WTC11 (cell line): ENCODE measurements at regions not wholly inside any gene's neighbourhood (a gene's known extent, or its start where the extent isn't known, plus 50 kb on each side); places are given as distances from the start of the nearest gene placed in this dataset.

Experiments
- ATAC-seq: fragments of 200-7000 bp; cut with Tn5 transposase; 2 replicates; pipeline ENCODE4 v1.10.0; 2021; ENCODE audit warnings: mild to moderate bottlenecking, moderate library complexity
- CTCF ChIA-PET: fragments of 300-600 bp; sonication (Branson Sonifier 250); formaldehyde crosslinking; loops from one replicate; lab custom pipeline; 2021; ENCODE audit warnings: antibody characterized with exemption; lab: Charles Lee
- POLR2A ChIA-PET: fragments of 350-600 bp; sonication (Branson Sonifier 250); formaldehyde crosslinking; loops from one replicate; lab custom pipeline; 2021; ENCODE audit warnings: antibody characterized with exemption; lab: Charles Lee
- DNase-seq: peaks from one replicate; pipeline ENCODE4 v3.0.0; 2021; ENCODE audit warnings: low spot score
- H3K27ac Mint-ChIP-seq: 2 replicates; pipeline ENCODE4 v1.8.0; 2021; ENCODE audit warnings: mixed read lengths
- H3K27me3 Mint-ChIP-seq: 2 replicates; pipeline ENCODE4 v1.8.0; 2021; ENCODE audit warnings: low read depth, mild to moderate bottlenecking, moderate library complexity, mixed read lengths
- H3K36me3 Mint-ChIP-seq: 2 replicates; pipeline ENCODE4 v1.8.0; 2021; ENCODE audit warnings: mixed read lengths
- H3K4me1 Mint-ChIP-seq: 2 replicates; pipeline ENCODE4 v1.8.0; 2022; ENCODE audit warnings: mixed read lengths
- H3K4me3 Mint-ChIP-seq: 2 replicates; pipeline ENCODE4 v1.8.0; 2021; ENCODE audit warnings: mild to moderate bottlenecking, moderate library complexity, mixed read lengths
- H3K9me3 Mint-ChIP-seq: 2 replicates; pipeline ENCODE4 v1.8.0; 2021; ENCODE audit warnings: mixed read lengths
- E2F5 ChIP-seq: sonication (generic); formaldehyde crosslinking; IDR thresholded peaks from 2 replicates; pipeline ENCODE4 v1.8.1; 2022; ENCODE audit warnings: mild to moderate bottlenecking, moderate library complexity, missing genetic modification reagents
- FOXJ3 ChIP-seq: sonication (generic); formaldehyde crosslinking; IDR thresholded peaks from 2 replicates; pipeline ENCODE4 v1.9.0; 2021; ENCODE audit warnings: missing genetic modification reagents, mild to moderate bottlenecking, borderline replicate concordance
- FOXK1 ChIP-seq: sonication (generic); formaldehyde crosslinking; IDR thresholded peaks from 2 replicates; pipeline ENCODE4 v1.8.0; 2022; ENCODE audit warnings: mild to moderate bottlenecking, moderate library complexity, missing genetic modification reagents
- GTF2I ChIP-seq: fragments of 250-450 bp; sonication (Bioruptor Pico); conservative IDR thresholded peaks from 2 replicates; pipeline ENCODE4 v1.4.0; 2021; ENCODE audit warnings: mild to moderate bottlenecking
- HMGA2 ChIP-seq: fragments of 250-450 bp; sonication (Bioruptor Pico); IDR thresholded peaks from 2 replicates; pipeline ENCODE4 v1.4.0; 2021; ENCODE audit warnings: mild to moderate bottlenecking, moderate library complexity
- KAT7 ChIP-seq: sonication (generic); formaldehyde crosslinking; IDR thresholded peaks from 2 replicates; pipeline ENCODE4 v1.8.1; 2023; ENCODE audit warnings: missing genetic modification reagents, mild to moderate bottlenecking, borderline replicate concordance
- MXD4 ChIP-seq: fragments of 250-450 bp; sonication (Bioruptor Pico); IDR thresholded peaks from 2 replicates; pipeline ENCODE4 v1.8.0; 2021; ENCODE audit warnings: mild to moderate bottlenecking, moderate library complexity, borderline replicate concordance
- MYBL2 ChIP-seq: sonication (generic); formaldehyde crosslinking; IDR thresholded peaks from 2 replicates; pipeline ENCODE4 v1.8.1; 2023; ENCODE audit warnings: mild to moderate bottlenecking, moderate library complexity, missing genetic modification reagents
- NFATC4 ChIP-seq: fragments of 250-450 bp; sonication (Bioruptor Pico); IDR thresholded peaks from 2 replicates; pipeline ENCODE4 v1.9.0; 2021; ENCODE audit warnings: mild to moderate bottlenecking
- NR3C1 ChIP-seq: sonication (generic); formaldehyde crosslinking; conservative IDR thresholded peaks from 2 replicates; pipeline ENCODE4 v1.8.1; 2023; ENCODE audit warnings: low read depth, mild to moderate bottlenecking, missing genetic modification reagents
- SMAD4 ChIP-seq: sonication (generic); formaldehyde crosslinking; IDR thresholded peaks from 2 replicates; pipeline ENCODE4 v1.8.0; 2022; ENCODE audit warnings: mild to moderate bottlenecking, missing genetic modification reagents
- TCF7 ChIP-seq: sonication (generic); formaldehyde crosslinking; IDR thresholded peaks from 2 replicates; pipeline ENCODE4 v1.8.0; 2022; ENCODE audit warnings: mild to moderate bottlenecking, low read depth, missing genetic modification reagents, moderate library complexity
- ZNF219 ChIP-seq: sonication (generic); formaldehyde crosslinking; IDR thresholded peaks from 2 replicates; pipeline ENCODE4 v1.8.0; 2023; ENCODE audit warnings: missing genetic modification reagents, mild to moderate bottlenecking, borderline replicate concordance
- ZNF263 ChIP-seq: sonication (generic); formaldehyde crosslinking; IDR thresholded peaks from 2 replicates; pipeline ENCODE4 v1.8.1; 2022; ENCODE audit warnings: low read depth, mild to moderate bottlenecking, moderate library complexity, missing genetic modification reagents
- TF ChIP-seq, protein P1 (sequence below): sonication (generic); formaldehyde crosslinking; conservative IDR thresholded peaks from 2 replicates; pipeline ENCODE4 v1.8.1; 2022; ENCODE audit warnings: mild to moderate bottlenecking, missing genetic modification reagents
- TF ChIP-seq, protein P2 (sequence below): sonication (generic); formaldehyde crosslinking; IDR thresholded peaks from 2 replicates; pipeline ENCODE4 v1.8.0; 2022; ENCODE audit warnings: missing genetic modification reagents
- TF ChIP-seq, protein P3 (sequence below): sonication (generic); formaldehyde crosslinking; IDR thresholded peaks from 2 replicates; pipeline ENCODE4 v1.8.0; 2022; ENCODE audit warnings: mild to moderate bottlenecking, missing genetic modification reagents
- TF ChIP-seq, protein P4 (sequence below): fragments of 250-450 bp; sonication (Bioruptor Pico); IDR thresholded peaks from 2 replicates; pipeline ENCODE4 v1.9.0; 2021; ENCODE audit warnings: mild to moderate bottlenecking
- TF ChIP-seq, protein P5 (sequence below): sonication (generic); formaldehyde crosslinking; IDR thresholded peaks from 2 replicates; pipeline ENCODE4 v1.8.0; 2022; ENCODE audit warnings: mild to moderate bottlenecking, missing genetic modification reagents
- TF ChIP-seq, protein P6 (sequence below): sonication (generic); formaldehyde crosslinking; IDR thresholded peaks from 2 replicates; pipeline ENCODE4 v1.8.0; 2023; ENCODE audit warnings: missing genetic modification reagents

DNA sequence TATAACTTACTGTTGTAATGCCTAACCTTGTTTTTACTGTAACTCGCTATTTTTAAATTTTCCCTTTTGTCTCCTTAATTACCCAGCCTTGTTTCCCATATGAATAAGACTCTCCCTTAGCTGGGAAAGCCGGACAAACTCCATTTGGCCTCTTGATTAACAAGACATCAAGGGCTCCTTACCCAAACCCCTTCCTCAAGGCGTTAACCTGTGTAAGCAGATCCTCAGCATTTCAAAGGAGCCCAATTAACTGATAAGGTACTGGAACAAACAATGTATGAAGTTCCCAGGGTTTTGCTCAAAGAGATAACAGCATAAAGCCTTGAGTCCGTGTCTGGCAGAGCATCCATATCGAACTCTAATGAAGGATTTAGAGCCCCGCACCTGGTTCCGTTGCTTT is 66.0 kb upstream of the SIMC1 start:
- no peak overlapping the region for H3K27ac Mint-ChIP-seq
- ChIA-PET CTCF (no interaction called here), POLR2A (no interaction called here)
- no peak for DNase-seq
- H3K9me3 Mint-ChIP-seq: no peaks in the 10 kb centered on the region
- TF ChIP-seq FOXK1: no peak
- TF ChIP-seq, protein P1, sequence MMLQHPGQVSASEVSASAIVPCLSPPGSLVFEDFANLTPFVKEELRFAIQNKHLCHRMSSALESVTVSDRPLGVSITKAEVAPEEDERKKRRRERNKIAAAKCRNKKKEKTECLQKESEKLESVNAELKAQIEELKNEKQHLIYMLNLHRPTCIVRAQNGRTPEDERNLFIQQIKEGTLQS (CRISPR knock-in tag): no peak
- TF ChIP-seq, protein P2, sequence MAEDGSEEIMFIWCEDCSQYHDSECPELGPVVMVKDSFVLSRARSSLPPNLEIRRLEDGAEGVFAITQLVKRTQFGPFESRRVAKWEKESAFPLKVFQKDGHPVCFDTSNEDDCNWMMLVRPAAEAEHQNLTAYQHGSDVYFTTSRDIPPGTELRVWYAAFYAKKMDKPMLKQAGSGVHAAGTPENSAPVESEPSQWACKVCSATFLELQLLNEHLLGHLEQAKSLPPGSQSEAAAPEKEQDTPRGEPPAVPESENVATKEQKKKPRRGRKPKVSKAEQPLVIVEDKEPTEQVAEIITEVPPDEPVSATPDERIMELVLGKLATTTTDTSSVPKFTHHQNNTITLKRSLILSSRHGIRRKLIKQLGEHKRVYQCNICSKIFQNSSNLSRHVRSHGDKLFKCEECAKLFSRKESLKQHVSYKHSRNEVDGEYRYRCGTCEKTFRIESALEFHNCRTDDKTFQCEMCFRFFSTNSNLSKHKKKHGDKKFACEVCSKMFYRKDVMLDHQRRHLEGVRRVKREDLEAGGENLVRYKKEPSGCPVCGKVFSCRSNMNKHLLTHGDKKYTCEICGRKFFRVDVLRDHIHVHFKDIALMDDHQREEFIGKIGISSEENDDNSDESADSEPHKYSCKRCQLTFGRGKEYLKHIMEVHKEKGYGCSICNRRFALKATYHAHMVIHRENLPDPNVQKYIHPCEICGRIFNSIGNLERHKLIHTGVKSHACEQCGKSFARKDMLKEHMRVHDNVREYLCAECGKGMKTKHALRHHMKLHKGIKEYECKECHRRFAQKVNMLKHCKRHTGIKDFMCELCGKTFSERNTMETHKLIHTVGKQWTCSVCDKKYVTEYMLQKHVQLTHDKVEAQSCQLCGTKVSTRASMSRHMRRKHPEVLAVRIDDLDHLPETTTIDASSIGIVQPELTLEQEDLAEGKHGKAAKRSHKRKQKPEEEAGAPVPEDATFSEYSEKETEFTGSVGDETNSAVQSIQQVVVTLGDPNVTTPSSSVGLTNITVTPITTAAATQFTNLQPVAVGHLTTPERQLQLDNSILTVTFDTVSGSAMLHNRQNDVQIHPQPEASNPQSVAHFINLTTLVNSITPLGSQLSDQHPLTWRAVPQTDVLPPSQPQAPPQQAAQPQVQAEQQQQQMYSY: no peak
- TF ChIP-seq FOXJ3: no peak
- no peak for TF ChIP-seq MXD4 (CRISPR knock-in tag)
- TF ChIP-seq, protein P3, sequence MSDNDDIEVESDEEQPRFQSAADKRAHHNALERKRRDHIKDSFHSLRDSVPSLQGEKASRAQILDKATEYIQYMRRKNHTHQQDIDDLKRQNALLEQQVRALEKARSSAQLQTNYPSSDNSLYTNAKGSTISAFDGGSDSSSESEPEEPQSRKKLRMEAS (CRISPR knock-in tag): no peak
- TF ChIP-seq NFATC4 (CRISPR knock-in tag): no peak
- TF ChIP-seq TCF7 (CRISPR knock-in tag): no peak
- TF ChIP-seq, protein P4, sequence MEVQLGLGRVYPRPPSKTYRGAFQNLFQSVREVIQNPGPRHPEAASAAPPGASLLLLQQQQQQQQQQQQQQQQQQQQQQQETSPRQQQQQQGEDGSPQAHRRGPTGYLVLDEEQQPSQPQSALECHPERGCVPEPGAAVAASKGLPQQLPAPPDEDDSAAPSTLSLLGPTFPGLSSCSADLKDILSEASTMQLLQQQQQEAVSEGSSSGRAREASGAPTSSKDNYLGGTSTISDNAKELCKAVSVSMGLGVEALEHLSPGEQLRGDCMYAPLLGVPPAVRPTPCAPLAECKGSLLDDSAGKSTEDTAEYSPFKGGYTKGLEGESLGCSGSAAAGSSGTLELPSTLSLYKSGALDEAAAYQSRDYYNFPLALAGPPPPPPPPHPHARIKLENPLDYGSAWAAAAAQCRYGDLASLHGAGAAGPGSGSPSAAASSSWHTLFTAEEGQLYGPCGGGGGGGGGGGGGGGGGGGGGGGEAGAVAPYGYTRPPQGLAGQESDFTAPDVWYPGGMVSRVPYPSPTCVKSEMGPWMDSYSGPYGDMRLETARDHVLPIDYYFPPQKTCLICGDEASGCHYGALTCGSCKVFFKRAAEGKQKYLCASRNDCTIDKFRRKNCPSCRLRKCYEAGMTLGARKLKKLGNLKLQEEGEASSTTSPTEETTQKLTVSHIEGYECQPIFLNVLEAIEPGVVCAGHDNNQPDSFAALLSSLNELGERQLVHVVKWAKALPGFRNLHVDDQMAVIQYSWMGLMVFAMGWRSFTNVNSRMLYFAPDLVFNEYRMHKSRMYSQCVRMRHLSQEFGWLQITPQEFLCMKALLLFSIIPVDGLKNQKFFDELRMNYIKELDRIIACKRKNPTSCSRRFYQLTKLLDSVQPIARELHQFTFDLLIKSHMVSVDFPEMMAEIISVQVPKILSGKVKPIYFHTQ (CRISPR knock-in tag): no peak
- TF ChIP-seq, protein P5, sequence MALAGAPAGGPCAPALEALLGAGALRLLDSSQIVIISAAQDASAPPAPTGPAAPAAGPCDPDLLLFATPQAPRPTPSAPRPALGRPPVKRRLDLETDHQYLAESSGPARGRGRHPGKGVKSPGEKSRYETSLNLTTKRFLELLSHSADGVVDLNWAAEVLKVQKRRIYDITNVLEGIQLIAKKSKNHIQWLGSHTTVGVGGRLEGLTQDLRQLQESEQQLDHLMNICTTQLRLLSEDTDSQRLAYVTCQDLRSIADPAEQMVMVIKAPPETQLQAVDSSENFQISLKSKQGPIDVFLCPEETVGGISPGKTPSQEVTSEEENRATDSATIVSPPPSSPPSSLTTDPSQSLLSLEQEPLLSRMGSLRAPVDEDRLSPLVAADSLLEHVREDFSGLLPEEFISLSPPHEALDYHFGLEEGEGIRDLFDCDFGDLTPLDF (CRISPR knock-in tag): no peak
- ATAC-seq: no peak
- peaks cover 21% of the 10 kb centered on the region for H3K4me1 Mint-ChIP-seq
- H3K36me3 Mint-ChIP-seq: no peaks in the 10 kb centered on the region
- H3K4me3 Mint-ChIP-seq: no peak overlapping the region
- peaks cover 85% of the 10 kb centered on the region for H3K27me3 Mint-ChIP-seq

DNA sequence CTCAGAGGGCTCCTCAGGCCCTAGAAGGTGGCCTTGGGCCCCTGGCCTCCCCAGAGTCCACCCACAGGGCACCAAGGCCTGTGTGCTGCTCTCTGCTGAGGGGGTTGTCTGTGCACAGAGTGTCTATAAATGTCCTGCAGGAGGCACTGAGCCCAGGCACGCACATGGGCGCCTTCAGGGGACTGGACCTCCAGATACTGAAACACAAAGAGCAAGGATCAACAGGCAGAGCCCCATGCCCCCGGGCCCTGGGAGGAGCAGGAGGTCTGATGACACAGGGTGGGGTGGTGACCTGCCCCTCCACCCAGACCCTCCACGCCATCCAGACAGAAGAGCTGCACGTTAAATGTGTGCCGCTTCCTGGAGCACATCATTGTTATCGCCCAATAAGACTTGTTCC is 64.6 kb upstream of the SIMC1 start:
- Mint-ChIP-seq H3K36me3 (peaks cover 2% of the 10 kb centered on the region), H3K4me1 (peaks cover 12% of the 10 kb centered on the region), H3K27me3 (peaks cover 91% of the 10 kb centered on the region), H3K27ac (no peak overlapping the region), H3K9me3 (peaks cover 8% of the 10 kb centered on the region), H3K4me3 (no peak overlapping the region)
- ATAC-seq (no peak), DNase-seq (no peak)
- ChIA-PET POLR2A (no interaction called here), CTCF (no interaction called here)
- no peak for TF ChIP-seq KAT7 (CRISPR knock-in tag)
- TF ChIP-seq NR3C1 (CRISPR knock-in tag): no peak
- TF ChIP-seq ZNF263: no peak
- TF ChIP-seq, protein P2: no peak
- TF ChIP-seq, protein P6, sequence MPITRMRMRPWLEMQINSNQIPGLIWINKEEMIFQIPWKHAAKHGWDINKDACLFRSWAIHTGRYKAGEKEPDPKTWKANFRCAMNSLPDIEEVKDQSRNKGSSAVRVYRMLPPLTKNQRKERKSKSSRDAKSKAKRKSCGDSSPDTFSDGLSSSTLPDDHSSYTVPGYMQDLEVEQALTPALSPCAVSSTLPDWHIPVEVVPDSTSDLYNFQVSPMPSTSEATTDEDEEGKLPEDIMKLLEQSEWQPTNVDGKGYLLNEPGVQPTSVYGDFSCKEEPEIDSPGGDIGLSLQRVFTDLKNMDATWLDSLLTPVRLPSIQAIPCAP (CRISPR knock-in tag): no peak
- TF ChIP-seq HMGA2: no peak
- no peak for TF ChIP-seq MYBL2 (CRISPR knock-in tag)
- TF ChIP-seq SMAD4: no peak
- TF ChIP-seq GTF2I (CRISPR knock-in tag): no peak
- no peak for TF ChIP-seq E2F5 (CRISPR knock-in tag)
- TF ChIP-seq ZNF219 (CRISPR knock-in tag): no peak
- TF ChIP-seq, protein P1 (CRISPR knock-in tag): no peak
- no peak for TF ChIP-seq FOXJ3
